ENCODE measurements at regions not wholly inside any gene's neighbourhood (a gene's known extent, or its start where the extent isn't known, plus 50 kb on each side); places are given as distances from the start of the nearest gene placed in this dataset.

DNA sequence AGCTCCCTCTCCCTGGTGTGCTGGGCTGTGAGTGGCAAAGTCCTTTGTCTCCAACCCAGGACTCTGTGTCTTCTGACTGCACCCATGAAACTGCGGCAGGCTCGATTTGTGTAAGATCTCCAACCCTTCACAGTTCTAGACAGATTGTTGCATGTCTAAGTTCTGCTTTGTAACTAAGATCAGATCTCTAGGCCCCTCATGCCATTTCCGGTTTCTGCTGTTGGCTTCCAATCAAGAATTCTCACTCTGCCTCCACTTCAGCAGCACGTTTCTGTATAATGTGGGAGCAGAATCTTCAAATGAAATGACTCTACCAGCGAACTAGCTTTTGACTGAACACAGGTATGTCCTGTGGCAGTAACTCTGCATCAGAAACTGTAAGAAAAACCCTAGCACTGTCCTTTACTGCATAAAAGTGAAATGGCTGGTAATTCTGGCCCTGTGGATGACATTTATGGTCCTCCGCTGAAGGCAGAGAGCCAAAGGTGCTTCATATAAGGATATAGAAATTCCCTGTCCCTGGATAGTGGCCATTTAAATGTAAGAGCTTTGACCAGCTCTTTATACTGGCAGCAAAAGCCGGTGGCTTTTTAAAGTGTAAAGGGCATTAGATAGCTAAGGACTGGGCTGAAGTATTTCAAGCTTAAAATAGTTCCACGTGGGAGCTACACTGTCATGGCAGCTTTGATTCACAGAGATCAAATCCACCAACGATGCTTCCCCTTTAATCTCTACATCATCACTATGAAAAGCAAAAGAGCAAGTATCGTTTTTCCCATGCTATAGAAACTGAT is 319.0 kb upstream of the CDH6 start:
- TF ChIP-seq EZH2 (IDR thresholded peaks at IDR 0.05; ENCODE audit: low read depth, low read length, severe bottlenecking): no peak
- TF ChIP-seq POLR2A (IDR thresholded peaks at IDR 0.05; ENCODE audit: control extremely low read depth in 1 of 2, low read depth in 2 of 2, low read length in 2 of 2): no peak

Data from H1 (cell line).